COR-L47 (cell line): ENCODE measurements at regions not wholly inside any gene's neighbourhood (a gene's known extent, or its start where the extent isn't known, plus 50 kb on each side); places are given as distances from the start of the nearest gene placed in this dataset.
"Not testable (repeated sequence)": the region's sequence is repeated elsewhere in the genome, so short reads cannot be mapped to it uniquely, and the experiment has no call there.

Experiments used
- DNase-seq: peaks from one replicate; lab custom pipeline; 2025; lab: John Stamatoyannopoulos, UW

DNA sequence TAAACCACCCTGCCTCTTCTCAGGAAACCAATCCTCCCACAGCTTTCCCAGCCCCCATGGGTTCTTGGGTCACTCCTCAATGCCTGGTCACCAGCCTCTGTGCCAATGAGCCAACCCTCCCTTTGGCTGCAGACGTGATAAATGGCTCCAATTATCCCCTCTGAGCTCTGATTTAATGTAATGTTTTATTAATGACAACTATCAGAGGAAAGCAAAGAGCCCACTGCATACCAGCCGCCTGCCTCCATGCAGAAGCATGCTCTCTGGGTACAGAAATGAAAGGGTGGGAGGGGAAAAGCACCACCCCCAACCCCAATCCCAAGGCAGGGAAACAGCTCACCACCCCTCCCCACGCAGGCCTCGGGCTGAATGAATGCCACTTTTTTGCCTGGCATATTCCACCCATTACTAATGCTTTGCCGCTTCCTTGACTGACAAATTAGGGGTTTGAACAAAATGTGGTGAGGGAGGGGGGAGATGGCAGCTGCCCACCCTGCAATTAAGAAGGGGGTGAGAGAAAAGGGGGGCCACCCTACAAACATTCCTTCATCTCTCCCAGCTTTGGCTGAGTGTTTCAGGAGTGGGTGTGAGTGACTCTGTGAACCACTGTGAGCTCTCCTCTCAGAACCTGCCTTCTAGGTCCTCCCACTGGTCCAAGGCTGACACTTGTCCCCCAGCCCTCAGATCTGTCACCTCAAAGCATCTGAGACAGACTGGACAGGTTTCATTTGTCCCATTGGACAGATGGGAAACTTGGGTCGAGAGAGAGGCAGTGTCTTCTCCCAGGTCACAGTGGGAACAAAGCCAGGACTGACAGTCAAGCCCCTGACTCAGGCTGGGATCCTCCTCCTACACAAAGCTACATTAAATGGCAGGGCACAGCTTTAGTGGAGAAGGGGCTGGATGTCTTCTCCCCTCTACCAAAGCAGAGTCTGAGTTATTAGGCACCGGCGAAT, 161.5 kb downstream of the TMEM132E start:
- no peak for DNase-seq

DNA sequence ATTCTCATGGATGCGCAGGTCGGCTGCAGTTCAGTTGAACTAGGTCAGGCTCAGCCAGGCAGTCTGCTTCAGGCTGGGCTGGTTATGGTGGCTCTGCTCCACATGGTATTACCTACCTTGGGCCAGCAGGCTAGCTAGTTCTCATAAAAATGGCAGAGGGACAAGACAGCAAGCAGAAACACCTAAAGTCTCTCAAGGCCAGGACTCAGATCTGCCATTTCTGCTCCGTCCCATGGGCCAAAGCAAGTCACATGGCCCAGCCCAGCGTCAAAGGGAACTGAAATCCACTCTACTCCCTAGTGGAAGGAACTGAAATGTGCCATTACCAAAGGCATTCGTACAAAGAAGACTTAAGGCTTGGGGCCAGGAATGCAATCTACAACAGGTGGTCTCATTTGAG, 160.0 kb downstream of the TMEM132E start:
- no peak for DNase-seq

DNA sequence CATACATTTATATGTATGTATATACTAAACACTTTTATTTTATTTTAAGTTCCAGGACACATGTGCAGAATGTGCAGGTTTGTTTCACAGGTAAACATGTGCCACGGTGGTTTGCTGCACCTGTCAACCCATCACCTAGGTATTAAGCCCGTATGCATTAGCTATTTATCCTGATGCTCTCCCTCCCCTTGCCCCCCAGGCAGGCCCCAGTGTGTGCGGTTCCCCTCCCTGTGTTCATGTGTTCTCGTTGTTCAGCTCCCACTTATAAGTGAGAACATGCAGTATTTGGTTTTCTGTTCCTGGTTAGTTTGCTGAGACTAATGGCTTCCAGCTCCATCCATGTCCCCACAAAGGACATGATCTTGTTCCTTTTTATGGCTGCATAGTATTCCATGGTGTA, 158.3 kb downstream of the TMEM132E start:
- not testable (repeated sequence) for DNase-seq

DNA sequence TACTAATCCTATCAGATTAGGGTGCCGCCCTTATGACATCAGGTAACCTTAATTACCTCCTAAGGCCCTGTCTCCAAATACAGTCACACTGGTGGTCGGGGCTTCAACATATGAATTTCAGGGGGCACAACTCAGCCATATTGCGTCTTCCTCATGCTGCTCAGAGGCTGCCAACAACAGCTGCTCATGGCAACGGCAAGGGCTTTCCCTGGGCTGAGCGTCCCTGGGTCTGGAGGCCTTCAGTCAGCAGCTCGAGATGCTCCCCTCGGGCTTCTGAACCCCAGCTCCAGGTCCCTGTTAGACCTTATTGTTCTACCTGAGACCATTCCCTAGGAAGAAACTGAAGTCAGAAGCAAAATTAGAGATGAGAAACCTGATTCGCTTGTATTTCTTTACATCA, 157.2 kb downstream of the TMEM132E start:
- no peak for DNase-seq

DNA sequence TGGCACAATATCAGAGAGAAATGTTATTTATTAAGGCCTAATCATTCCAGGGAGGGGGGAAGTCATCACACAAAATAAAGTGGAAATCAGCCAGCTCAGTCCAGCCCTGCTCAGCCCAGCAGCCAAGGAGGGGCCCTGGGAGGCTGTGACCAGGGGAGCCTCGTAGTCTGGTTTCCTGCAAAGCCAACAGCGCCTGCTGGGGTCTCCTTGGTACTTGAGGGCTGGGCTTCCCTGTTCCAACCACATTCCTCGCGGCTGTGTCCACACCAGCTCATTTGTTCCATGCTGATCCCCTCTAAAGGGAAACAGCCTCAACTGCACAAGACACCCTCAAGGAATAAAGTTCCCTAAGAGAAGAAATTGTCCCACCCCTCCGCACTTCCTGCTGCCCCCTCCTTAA, 154.0 kb downstream of the TMEM132E start:
- no peak for DNase-seq

DNA sequence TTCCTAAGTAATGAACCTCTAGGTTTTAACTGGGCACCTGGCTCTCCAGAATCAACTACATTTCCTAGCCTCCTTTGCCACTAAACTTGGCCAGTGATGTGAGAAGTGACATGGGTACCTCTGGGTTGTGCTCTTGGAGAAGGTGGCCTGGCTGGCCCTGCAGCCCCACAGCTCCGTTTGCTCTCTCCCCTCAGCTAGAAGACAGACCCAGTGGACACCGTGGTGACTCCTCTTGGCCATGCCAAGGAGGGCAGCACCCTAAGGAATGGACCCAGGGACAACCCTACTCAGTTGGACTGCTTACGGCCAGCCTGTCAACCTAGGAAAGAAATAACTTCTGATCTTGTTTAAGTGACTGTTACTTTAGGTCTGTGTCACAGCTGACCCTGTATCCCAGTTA, 151.4 kb downstream of the TMEM132E start:
- DNase-seq, result no peak

DNA sequence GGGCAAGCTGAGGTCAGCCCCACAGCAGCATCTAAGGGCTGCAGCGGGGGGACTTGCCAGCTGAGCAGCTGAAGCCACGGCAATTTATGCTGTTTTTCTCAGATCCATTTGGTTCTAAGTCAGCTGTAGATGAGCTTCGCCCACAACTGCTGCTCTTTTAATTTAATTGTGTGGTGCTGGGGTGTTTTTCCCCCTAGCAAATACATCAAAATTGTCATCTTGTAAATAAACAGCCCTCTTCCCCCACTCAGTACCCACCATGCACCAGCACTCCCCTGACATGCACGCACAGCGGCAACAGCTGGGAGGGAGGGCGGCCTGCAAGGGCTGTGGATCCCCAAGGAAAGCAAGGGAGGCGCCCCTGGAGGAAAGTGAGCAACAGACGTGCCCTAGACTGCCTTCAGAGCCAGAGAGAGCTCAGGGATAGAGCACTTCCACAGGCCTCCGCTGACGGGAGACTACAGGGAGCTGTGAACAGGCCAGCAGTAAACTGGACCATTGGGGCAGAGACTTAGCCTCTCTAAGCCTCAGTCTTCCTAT, 149.5 kb downstream of the TMEM132E start:
- DNase-seq, result no peak

DNA sequence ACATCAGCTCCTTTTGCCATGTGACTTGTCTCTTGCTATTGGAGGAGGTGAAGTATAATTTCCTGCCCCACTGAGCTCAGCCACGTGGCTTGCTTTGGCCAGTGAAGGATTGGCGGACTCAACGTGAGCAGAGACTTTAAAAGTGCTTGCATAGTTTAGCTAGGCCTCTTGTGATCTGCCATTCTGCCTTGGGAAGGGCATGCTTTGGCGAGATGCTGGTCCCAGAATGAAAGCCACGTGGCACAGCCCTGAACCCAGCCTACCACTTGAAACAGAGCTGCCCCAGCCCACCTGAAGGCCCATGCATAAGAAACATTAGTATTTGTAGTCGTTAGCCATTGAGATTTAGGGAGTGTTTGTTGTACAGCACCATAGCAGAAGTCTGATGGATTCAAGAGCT, 148.2 kb downstream of the TMEM132E start:
- DNase-seq, result no peak

DNA sequence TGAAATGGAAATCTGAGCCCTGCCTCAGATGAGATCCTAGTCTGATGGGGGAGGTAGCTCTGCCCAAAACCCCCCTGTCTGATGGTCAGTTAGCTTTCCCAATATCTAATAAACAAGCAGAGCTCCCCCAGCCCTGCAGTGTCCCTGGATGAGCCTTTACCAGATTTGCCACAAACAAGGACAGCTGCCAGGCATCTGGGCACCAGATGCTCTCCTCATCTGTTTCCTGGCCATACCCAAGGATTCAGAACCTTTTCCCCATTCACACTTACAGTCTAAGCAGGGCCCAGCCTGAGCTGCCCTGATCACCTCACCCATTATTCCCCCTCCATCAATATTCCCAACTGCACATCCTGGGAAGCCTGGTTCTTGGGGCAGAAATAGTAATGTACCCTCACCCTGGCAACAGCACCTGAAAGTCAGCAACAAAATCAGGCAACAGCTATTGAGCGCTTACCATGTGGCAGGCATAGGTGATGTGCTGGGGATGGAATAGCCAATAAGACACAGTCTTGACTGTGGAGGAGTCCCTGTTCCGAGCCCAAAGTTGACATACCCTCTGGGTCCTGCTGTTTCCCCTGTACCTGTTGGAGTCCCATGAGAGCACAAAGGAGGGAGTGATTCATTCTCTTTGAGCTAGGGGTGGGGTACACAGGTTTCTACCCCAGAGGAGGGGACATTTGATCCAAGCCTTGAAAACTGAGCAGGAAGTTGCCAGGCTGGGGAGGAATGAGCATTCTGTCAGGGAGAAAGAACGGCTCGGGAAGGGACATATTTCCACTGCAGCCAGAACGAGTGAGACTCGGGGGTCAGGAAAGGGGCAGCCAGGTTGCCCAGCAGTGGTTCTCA, 147.4 kb downstream of the TMEM132E start:
- DNase-seq, result no peak

DNA sequence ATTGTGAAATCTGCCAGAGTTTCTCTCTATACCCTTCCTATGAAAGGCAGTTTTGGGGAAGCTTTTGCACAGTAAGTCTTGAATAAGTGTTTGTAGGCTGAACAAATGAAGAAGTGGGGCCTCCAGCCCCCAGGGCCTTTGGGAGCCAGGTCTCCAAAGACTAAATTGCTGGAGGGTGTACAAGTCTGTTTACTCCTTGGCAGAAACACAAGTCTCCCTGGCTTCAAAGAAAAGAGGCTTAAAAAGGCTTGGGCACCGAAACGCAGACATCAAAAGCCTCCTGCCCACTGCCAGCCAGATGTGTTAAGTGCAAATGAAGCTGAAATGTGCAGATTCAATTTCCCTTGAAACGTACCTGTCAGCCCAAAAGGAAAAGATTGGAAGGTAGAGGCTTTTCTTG, 146.3 kb downstream of the TMEM132E start:
- no peak for DNase-seq

DNA sequence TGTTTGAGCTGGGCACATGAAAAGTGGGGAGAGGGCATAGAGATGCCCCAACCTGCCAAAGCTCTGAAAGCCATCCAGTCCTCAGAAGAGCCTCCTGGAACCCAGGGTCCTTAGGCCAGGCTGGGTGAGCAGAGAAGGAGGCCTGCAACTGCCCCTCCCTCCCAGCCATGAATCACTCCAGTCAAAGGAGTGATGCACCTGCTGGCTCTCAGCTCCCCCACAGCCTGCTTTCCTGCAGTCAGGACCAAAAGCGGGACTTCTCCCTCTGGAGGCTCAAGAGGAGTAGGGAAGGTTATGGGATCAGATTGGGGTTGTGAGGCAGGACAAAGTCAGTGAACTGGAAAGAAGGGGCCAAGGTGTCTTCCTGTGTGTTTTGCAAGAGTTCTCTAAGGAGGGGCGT, 145.6 kb downstream of the TMEM132E start:
- no peak for DNase-seq

DNA sequence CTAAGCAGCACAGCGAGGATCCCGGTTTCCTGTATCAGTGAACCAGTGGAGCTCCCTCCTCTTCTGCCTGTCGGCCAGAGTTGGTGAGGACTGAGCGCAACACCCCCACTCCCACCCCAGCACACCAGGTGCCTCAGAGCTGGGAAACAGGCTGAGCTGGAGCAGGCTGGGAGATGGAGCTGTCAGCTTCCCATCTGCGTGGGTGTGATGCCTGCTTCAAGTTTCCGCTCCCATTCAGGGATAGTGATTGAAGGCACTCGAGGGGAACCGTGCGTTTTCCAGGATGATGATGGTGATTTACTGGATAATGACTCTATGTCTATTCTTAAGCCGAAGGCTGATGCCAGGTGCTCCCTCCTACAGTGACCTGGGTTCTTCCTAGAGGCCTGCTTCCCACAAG, 144.5 kb downstream of the TMEM132E start:
- DNase-seq, result no peak

DNA sequence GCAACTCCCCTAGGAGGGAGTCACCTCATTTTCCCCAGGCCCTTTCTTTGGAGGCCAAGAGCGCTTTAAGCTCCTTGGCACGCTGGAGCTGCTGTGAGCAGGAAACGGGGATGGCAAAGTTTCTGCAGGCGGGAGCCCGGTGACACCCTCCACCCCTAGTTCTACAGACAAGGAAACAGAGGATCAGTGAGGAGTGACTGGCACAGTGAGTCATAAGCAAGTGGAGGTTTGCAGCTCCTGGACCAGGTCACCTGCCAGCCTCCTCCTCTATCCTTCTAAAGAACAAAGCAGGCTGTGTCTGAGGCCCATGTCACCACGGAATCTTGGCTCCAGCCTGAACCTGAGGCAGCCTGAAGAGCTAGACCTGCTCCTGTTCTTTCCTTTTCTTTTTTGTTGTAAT, 141.9 kb downstream of the TMEM132E start:
- no peak for DNase-seq

DNA sequence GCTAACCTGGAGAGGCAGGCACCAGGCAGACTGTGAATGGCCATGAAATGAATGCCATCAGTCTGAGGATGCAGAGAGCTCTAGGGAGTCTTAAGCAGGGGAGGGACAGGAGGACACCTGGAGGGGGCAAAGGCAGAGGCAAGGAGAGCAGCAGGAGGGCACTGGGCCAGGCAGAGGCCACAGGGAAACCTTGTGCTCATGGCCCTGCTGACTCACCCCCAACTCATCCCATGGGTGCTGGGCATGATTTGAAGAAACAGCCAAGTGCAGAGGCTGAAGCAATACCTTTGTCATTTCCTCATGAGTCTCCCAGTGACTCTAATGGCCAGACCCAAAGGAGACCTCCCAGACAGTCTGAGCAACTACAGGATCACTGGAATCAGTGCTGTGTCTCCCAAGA, 141.4 kb downstream of the TMEM132E start:
- no peak for DNase-seq

DNA sequence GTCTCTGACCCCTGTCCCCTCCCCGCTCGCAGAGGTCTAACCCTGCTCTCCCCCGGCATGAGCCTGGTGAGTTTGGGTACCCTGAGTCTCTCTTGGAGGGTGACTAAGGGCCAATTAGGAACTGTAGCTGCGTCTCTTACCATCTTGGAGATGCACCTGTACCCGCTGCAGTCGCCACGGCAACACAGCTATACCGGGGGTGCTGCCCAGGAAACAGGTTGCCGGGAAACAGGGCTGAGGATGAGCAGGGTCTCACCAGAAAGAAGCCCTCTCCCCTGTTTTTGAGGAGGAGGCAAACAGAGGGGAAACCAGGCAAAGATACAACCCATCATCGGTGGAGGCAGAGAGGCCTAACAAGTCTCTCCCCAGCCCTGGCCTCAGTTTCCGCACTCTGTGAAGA, 140.2 kb downstream of the TMEM132E start:
- no peak for DNase-seq

DNA sequence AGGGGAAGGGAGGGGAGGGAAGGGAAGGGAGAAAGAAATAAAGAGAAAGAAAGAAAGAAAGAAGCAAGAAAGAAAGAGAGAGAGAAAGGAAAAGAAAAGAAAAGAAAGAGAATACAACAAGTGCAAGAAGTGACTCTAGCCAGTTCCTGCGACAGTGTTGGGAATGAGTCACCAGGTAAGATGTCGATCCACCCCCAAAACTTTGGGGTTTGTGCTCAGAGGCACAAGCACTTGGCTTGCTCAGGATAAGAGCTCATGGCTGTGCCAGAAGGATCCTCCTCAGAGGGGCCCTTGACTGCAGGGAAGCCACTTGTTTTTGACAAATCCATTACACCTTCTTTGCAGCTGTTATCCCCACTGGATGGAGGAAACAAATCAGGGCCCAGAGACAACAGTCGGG, 137.7 kb downstream of the TMEM132E start:
- no peak for DNase-seq

DNA sequence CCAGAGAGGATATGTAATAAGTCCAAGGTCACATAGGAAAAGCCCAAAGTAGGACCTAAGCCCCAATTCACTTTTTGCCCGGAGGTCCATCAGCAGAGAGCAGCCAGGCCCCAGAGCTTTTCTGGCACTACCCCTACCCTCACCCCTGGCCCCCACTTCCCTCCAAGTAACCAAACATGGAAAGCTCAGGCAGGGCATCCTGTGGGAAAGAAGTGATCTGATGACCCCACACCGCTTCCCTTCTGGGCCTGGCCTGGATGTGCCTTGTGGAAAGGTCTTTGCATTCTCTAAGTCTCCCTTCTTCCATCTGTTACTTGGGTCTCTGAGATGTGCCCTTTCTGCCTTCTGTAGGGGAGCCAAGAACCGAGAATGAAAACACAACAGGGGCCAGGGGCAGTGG, 136.9 kb downstream of the TMEM132E start:
- no peak for DNase-seq

DNA sequence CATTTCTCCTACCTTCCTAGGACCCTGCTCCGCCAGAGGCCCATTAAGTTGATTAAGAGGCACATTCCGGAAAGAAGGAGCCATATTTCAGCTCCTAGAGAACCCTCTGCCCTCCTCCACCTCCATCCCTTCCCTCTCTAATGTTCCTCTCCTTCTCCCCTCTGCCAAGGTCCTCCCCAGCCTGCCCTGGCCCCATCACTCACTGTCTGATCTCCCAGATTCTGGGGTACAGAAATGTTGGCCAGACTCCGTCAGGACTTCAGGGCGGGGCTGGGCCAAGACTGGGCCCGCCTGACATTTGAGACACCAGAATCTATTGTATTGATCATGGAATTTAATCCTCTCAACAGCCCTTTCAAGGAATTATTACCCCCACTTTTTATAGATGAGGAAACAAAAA, 136.1 kb downstream of the TMEM132E start:
- no peak for DNase-seq

DNA sequence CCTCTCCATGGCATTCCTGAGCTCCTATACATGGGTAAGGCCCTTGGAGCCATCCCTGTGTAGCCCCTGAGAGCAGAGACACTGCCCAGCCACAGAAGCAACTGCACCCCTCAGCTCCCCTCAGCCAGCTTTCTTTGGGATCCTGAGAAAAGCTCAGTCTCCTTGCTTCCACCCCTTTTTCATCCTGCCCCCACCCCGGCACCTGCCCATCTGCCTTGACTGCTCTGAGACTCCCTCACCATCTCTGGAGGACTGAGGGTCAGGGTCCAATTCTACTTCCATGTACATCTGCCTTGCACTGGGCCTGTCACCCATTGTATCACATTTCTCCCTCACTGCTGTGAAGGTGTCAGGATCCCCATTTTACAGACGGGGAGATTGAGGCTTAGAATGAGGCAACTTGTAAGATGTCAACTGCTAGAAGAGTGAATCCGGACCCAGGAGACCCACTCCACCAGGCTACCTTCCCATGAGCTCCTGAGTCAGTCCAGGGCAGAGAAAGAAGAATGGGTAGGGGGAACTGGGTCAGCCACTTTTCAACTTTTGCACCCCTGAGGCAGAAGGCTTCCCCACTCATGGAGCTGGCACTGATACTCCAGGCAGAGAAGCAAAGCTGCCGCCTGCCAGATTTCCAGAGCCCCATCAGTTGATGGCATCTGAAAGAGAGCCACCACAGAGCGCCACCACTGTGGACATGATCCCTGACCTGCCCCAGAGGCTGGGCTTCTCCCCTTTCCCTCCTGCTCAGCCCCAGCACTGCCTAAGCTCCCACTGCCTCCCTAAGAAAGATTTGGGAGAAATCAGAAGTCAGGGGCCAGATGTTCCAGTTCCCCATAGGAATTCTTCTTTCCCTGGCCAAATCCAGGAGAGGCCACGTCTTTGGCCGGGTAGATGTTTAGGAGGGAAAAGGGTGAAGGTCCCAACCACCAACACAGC, 135.4 kb downstream of the TMEM132E start:
- DNase-seq, result no peak

DNA sequence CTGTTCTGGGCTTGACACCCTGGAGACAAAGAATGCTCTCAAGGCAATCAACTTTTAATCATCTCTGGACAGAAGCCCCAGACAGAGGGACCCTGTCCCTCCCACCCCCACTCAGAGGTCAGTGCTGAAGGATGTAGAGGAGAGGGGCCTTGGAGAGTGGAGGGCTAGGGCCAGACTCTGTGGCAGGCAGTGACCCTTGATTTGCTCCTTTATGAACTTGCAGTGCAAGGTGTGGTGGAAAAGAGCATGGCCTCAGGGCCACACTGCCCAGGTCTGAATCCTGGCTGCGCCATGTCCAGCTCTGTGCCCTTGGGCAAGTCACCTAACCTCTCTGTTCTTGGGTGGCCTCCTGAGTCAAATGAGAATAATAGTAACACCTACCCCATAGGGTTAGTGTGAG, 134.3 kb downstream of the TMEM132E start:
- DNase-seq, result no peak

DNA sequence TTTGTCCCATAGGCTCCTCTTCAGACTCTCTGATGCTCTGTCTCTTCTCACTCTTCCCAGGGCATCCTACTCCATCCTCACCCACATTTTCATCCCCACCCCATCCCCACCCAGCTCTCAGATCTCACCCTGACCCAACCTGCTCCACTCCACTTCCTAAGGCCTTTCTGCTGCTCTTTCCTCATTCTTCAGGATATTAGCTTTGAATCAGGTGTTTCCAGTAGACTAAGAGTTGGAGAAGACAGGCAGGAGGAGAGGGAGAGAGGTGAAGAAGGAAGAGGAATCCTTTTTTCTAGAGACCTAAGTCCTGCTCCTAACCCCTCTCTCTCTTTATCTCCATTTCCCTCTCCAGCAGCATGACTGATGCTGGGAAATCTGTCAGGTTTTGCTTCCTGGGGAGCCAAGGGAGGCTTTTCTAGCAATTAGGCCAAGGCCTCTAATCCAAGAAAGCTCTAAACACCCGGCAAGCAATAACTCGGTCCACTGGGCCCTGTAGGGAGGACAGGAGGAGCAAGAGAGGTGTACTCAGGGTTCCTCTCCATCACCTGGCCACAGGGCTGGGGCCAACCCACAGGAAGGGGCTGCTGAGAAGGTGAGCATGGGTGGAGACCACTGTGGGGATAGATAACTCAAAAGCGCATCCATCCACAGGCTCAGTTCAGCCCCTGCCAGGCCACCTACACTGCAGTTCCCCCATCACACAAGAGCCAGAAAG, 133.3 kb downstream of the TMEM132E start:
- no peak for DNase-seq
